Activated T-helper 1 cell treated with anti-CD3 and anti-CD28 coated beads, Interleukin-12 subunit alpha, Interleukin-12 subunit beta, Interleukin-2, Interleukin-4 antibody, amounts not matched to agents 30 ng/mL and 10 ng/mL and 1 ng/mL, durations not matched to agents 14 hours and 24 hours and 36 hours (primary cell): ENCODE measurements at regions not wholly inside any gene's neighbourhood (a gene's known extent, or its start where the extent isn't known, plus 50 kb on each side); places are given as distances from the start of the nearest gene placed in this dataset.
"Not testable (repeated sequence)": the region's sequence is repeated elsewhere in the genome, so short reads cannot be mapped to it uniquely, and the experiment has no call there.

Experiments
- DNase-seq: peaks from one replicate; pipeline ENCODE4 v3.0.0; 2021; ENCODE audit warnings: low spot score
- H3K27ac Mint-ChIP-seq: one replicate; pipeline ENCODE4 v1.8.0; 2021; ENCODE audit warnings: mild to moderate bottlenecking, mixed read lengths
- H3K27me3 Mint-ChIP-seq: one replicate; pipeline ENCODE4 v1.8.0; 2022; ENCODE audit warnings: mild to moderate bottlenecking, moderate library complexity, mixed read lengths; ENCODE audit not compliant: insufficient read depth
- H3K36me3 Mint-ChIP-seq: one replicate; pipeline ENCODE4 v1.8.0; 2021; ENCODE audit warnings: low read depth, mixed read lengths
- H3K4me1 Mint-ChIP-seq: one replicate; pipeline ENCODE4 v1.8.0; 2021; ENCODE audit warnings: low read depth, mixed read lengths
- H3K4me3 Mint-ChIP-seq: one replicate; pipeline ENCODE4 v1.8.0; 2021; ENCODE audit warnings: mild to moderate bottlenecking, moderate library complexity, mixed read lengths
- H3K9me3 Mint-ChIP-seq: one replicate; pipeline ENCODE4 v1.8.0; 2021; ENCODE audit warnings: mixed read lengths
- intact Hi-C: fragments of 100-400 bp; cut with micrococcal nuclease; formaldehyde crosslinking; loops from one replicate; pipeline ENCODE4 v1.15.1; 2024

- Mint-ChIP-seq H3K36me3 (no peaks in the 10 kb centered on the region), H3K27me3 (peaks cover 19% of the 10 kb centered on the region), H3K4me3 (no peak overlapping the region), H3K9me3 (no peaks in the 10 kb centered on the region), H3K27ac (no peak overlapping the region), H3K4me1 (no peaks in the 10 kb centered on the region)
- DNase-seq = no peak
- intact Hi-C loops = no loop called here
These were observed 112.3 kb downstream of the IGLL1 start for GRCh38 chr22:23467721-23468294.

- H3K4me1 Mint-ChIP-seq = no peaks in the 10 kb centered on the region
- intact Hi-C loops = no loop called here
- H3K9me3 Mint-ChIP-seq = no peaks in the 10 kb centered on the region
- no peak overlapping the region for H3K27ac Mint-ChIP-seq
- H3K4me3 Mint-ChIP-seq = no peak overlapping the region
- no peaks in the 10 kb centered on the region for H3K36me3 Mint-ChIP-seq
- no peak for DNase-seq
- H3K27me3 Mint-ChIP-seq = peaks cover 21% of the 10 kb centered on the region
These were observed 113.7 kb downstream of the IGLL1 start for GRCh38 chr22:23466351-23466750.

- H3K4me3 Mint-ChIP-seq, DNase-seq, H3K27ac Mint-ChIP-seq, H3K9me3 Mint-ChIP-seq, H3K36me3 Mint-ChIP-seq, H3K4me1 Mint-ChIP-seq, intact Hi-C loops: not testable (repeated sequence)
- peaks cover 21% of the 10 kb centered on the region for H3K27me3 Mint-ChIP-seq
These were observed 115.3 kb downstream of the IGLL1 start for GRCh38 chr22:23464796-23465195.

- H3K36me3 Mint-ChIP-seq, H3K4me1 Mint-ChIP-seq, H3K4me3 Mint-ChIP-seq, H3K27ac Mint-ChIP-seq, intact Hi-C loops, DNase-seq, H3K9me3 Mint-ChIP-seq: not testable (repeated sequence)
- peaks cover 16% of the 10 kb centered on the region for H3K27me3 Mint-ChIP-seq
These were observed 119.5 kb downstream of the IGLL1 start for GRCh38 chr22:23460517-23461031.

GRCh38 chr22:23459645-23460516 is 120.2 kb downstream of the IGLL1 start:
- H3K27ac Mint-ChIP-seq, H3K4me1 Mint-ChIP-seq, DNase-seq, H3K4me3 Mint-ChIP-seq, intact Hi-C loops, H3K36me3 Mint-ChIP-seq, H3K9me3 Mint-ChIP-seq: not testable (repeated sequence)
- peaks cover 20% of the 10 kb centered on the region for H3K27me3 Mint-ChIP-seq

GRCh38 chr22:23458663-23459541 is 121.2 kb downstream of the IGLL1 start:
- H3K36me3 Mint-ChIP-seq = no peaks in the 10 kb centered on the region
- intact Hi-C loops = no loop called here
- no peak overlapping the region for H3K27ac Mint-ChIP-seq
- peaks cover 20% of the 10 kb centered on the region for H3K27me3 Mint-ChIP-seq
- no peaks in the 10 kb centered on the region for H3K9me3 Mint-ChIP-seq
- no peak overlapping the region for H3K4me3 Mint-ChIP-seq
- peaks cover 4% of the 10 kb centered on the region for H3K4me1 Mint-ChIP-seq
- no peak for DNase-seq

GRCh38 chr22:23457380-23457985 is 122.6 kb downstream of the IGLL1 start:
- H3K4me3 Mint-ChIP-seq = no peak overlapping the region
- peaks cover 4% of the 10 kb centered on the region for H3K4me1 Mint-ChIP-seq
- intact Hi-C loops = no loop called here
- H3K27ac Mint-ChIP-seq = no peak overlapping the region
- H3K9me3 Mint-ChIP-seq = no peaks in the 10 kb centered on the region
- no peak for DNase-seq
- H3K27me3 Mint-ChIP-seq = peaks cover 15% of the 10 kb centered on the region
- no peaks in the 10 kb centered on the region for H3K36me3 Mint-ChIP-seq

- H3K9me3 Mint-ChIP-seq, H3K27ac Mint-ChIP-seq, intact Hi-C loops, H3K4me3 Mint-ChIP-seq, DNase-seq, H3K36me3 Mint-ChIP-seq, H3K4me1 Mint-ChIP-seq: not testable (repeated sequence)
- peaks cover 13% of the 10 kb centered on the region for H3K27me3 Mint-ChIP-seq
These were observed 123.3 kb downstream of the IGLL1 start for GRCh38 chr22:23456666-23457379.

- H3K27ac Mint-ChIP-seq, H3K4me1 Mint-ChIP-seq, DNase-seq, H3K4me3 Mint-ChIP-seq, H3K36me3 Mint-ChIP-seq, intact Hi-C loops, H3K9me3 Mint-ChIP-seq: not testable (repeated sequence)
- peaks cover 13% of the 10 kb centered on the region for H3K27me3 Mint-ChIP-seq
These were observed 125.7 kb downstream of the IGLL1 start for GRCh38 chr22:23454345-23454744.

- H3K9me3 Mint-ChIP-seq = no peaks in the 10 kb centered on the region
- H3K4me3 Mint-ChIP-seq = no peak overlapping the region
- H3K27ac Mint-ChIP-seq = no peak overlapping the region
- peaks cover 13% of the 10 kb centered on the region for H3K27me3 Mint-ChIP-seq
- no peaks in the 10 kb centered on the region for H3K36me3 Mint-ChIP-seq
- intact Hi-C loops = no loop called here
- DNase-seq = no peak
- H3K4me1 Mint-ChIP-seq = peaks cover 4% of the 10 kb centered on the region
These were observed 126.8 kb downstream of the IGLL1 start for GRCh38 chr22:23453277-23453676.

- Mint-ChIP-seq H3K9me3 (peaks cover under 1% of the 10 kb centered on the region), H3K4me3 (no peak overlapping the region), H3K27ac (no peak overlapping the region), H3K27me3 (peaks cover 13% of the 10 kb centered on the region), H3K36me3 (no peaks in the 10 kb centered on the region), H3K4me1 (peaks cover 4% of the 10 kb centered on the region)
- intact Hi-C loops = no loop called here
- DNase-seq = no peak
These were observed 127.7 kb downstream of the IGLL1 start for GRCh38 chr22:23452231-23453010.
